ENCODE measurements at regions not wholly inside any gene's neighbourhood (a gene's known extent, or its start where the extent isn't known, plus 50 kb on each side); places are given as distances from the start of the nearest gene placed in this dataset.

DNA sequence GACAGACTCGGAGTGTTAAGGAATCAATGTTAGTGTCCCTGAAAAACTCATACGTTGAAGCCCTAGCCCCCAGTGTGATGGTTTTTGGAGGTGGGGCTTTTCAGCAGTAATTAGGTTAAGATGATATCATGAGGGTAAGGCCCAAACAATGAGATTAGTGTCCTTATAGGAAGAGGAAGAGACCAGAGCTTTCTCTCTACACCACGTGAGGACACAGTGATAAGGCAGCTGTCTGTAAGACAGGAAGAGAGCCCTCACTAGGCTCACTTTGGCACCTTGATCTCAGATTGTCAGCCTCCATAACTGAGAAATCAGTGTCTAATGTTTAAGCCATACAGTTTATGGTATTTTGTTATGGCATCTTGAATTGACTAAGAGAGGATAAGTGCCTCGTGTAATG, 403.2 kb downstream of the NPIPA7 start:
- POLR2A ChIA-PET (ENCODE audit: partially characterized antibody), result no interaction called here
- 95% methylated on average over 4 of the region's 4 CpGs; no CpG with 5 or more reads in 1 of the 2 experiments for WGBS, 2 experiments (ENCODE audit: extremely low coverage in 1 of 2, insufficient coverage in 1 of 2, insufficient read length in 1 of 2, insufficient replicate concordance in 2 of 2, low coverage in 1 of 2, low lambda C conversion rate in 2 of 2, missing lambda C conversion rate in 1 of 2)
- no peak for FAIRE-seq
- TF ChIP-seq SUZ12 (IDR thresholded peaks at IDR 0.05; ENCODE audit: low read length) (no peak), KDM5A (IDR thresholded peaks at IDR 0.05; ENCODE audit: low read length) (no peak), CHD1 (IDR thresholded peaks at IDR 0.05; ENCODE audit: low read depth, low read length) (no peak), EGR1 (IDR thresholded peaks at IDR 0.05; ENCODE audit: borderline replicate concordance, low read depth, low read length) (no peak), CEBPB (IDR thresholded peaks at IDR 0.05; ENCODE audit: low read depth, low read length) (no peak), POLR2A (IDR thresholded peaks at IDR 0.05; ENCODE audit: control extremely low read depth in 1 of 2, low read depth in 2 of 2, low read length in 2 of 2) (no peak), BCL11A (IDR thresholded peaks at IDR 0.05; ENCODE audit: low read depth in 2 of 2, low read length in 2 of 2) (no peak), RFX5 (IDR thresholded peaks at IDR 0.05; ENCODE audit: borderline replicate concordance, low read depth, low read length) (no peak), NRF1 (IDR thresholded peaks at IDR 0.05; ENCODE audit: low read depth, low read length) (no peak), KDM4A (IDR thresholded peaks at IDR 0.05; ENCODE audit: low read depth, low read length, severe bottlenecking) (no peak), SP4 (IDR thresholded peaks at IDR 0.05; ENCODE audit: low read length) (no peak), TAF1 (IDR thresholded peaks at IDR 0.05; ENCODE audit: low read depth, low read length) (no peak), BACH1 (IDR thresholded peaks at IDR 0.05; ENCODE audit: low read length) (no peak), FOSL1 (IDR thresholded peaks at IDR 0.05; ENCODE audit: insufficient read depth, low read depth, low read length) (no peak), TCF12 (IDR thresholded peaks at IDR 0.05; ENCODE audit: low read depth, low read length) (no peak), CTBP2 (IDR thresholded peaks at IDR 0.05; ENCODE audit: borderline replicate concordance, insufficient read depth, insufficient read length, low read length) (no peak)
- TF ChIP-seq, protein P1, sequence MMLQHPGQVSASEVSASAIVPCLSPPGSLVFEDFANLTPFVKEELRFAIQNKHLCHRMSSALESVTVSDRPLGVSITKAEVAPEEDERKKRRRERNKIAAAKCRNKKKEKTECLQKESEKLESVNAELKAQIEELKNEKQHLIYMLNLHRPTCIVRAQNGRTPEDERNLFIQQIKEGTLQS (IDR thresholded peaks at IDR 0.05; ENCODE audit: insufficient read depth, low read depth, low read length), result no peak

More for the DNA sequence above, 403.2 kb downstream of the NPIPA7 start:
- Histone ChIP-seq H3K9me3 (ENCODE audit: insufficient read depth in 2 of 2, low read depth in 1 of 2, low read length in 1 of 2) (no peaks in the 10 kb centered on the region), H3K23me2 (ENCODE audit: low read depth, low read length) (no peaks in the 10 kb centered on the region), H4K8ac (ENCODE audit: extremely low read depth, insufficient read depth, low read length) (no peak overlapping the region), H3K4me3 (ENCODE audit: extremely low read depth in 1 of 4, insufficient read depth in 2 of 4, low read depth in 3 of 4, low read length in 4 of 4) (no peak overlapping the region), H3K79me2 (ENCODE audit: control insufficient read depth in 1 of 2, insufficient read depth in 2 of 2, low read length in 2 of 2) (no peaks in the 10 kb centered on the region), H3K79me1 (ENCODE audit: low read depth, low read length) (no peaks in the 10 kb centered on the region), H2BK120ac (replicated peaks; ENCODE audit: low read depth, low read length) (peak overlapping the region; percentile 30), H2BK12ac (ENCODE audit: low read depth, low read length) (no peak overlapping the region), H3K4me2 (ENCODE audit: insufficient read depth in 1 of 2, low read depth in 2 of 2, low read length in 2 of 2) (no peak overlapping the region), H3K4me1 (replicated peaks in 1 of 4; ENCODE audit: control insufficient read depth in 3 of 4, insufficient read depth in 4 of 4, low read length in 3 of 4) (peaks cover 4 to 9% (median 9%) of the 10 kb centered on the region in 4 experiments; a peak in 6 of 7 replicates), H3K18ac (ENCODE audit: extremely low read depth, low read length) (no peak overlapping the region), H2BK5ac (ENCODE audit: low read depth, low read length) (no peak overlapping the region), H3K27me3 (replicated peaks in 1 of 4; ENCODE audit: control insufficient read depth in 3 of 4, extremely low read depth in 1 of 4, insufficient read depth in 3 of 4, low read length in 3 of 4) (no peaks in the 10 kb centered on the region), H3K14ac (ENCODE audit: insufficient read length) (no peak overlapping the region), H4K5ac (ENCODE audit: insufficient read length, low read depth, low read length) (no peak overlapping the region), H2BK20ac (ENCODE audit: low read length) (no peak overlapping the region), H3K9ac (replicated peaks in 1 of 4; ENCODE audit: extremely low read depth in 1 of 4, low read depth in 3 of 4, low read length in 3 of 4) (no peak overlapping the region), H3K56ac (replicated peaks; ENCODE audit: insufficient read length, low read depth, low read length) (no peak overlapping the region), H3K36me3 (ENCODE audit: control insufficient read depth in 2 of 4, insufficient read depth in 4 of 4, low read length in 3 of 4) (no peaks in the 10 kb centered on the region), H3K23ac (ENCODE audit: insufficient read length) (no peak overlapping the region), H2BK15ac (ENCODE audit: low read length) (no peak overlapping the region), H2AK5ac (ENCODE audit: low read depth, low read length) (no peak overlapping the region), H2AFZ (ENCODE audit: low read length) (no peak overlapping the region), H3K27ac (ENCODE audit: low read depth, low read length) (no peak overlapping the region), H3K4ac (replicated peaks; ENCODE audit: insufficient read length, low read depth, low read length) (no peak overlapping the region), H4K20me1 (replicated peaks in 1 of 2; ENCODE audit: control insufficient read depth in 1 of 2, insufficient read depth in 2 of 2, low read length in 2 of 2) (no peaks in the 10 kb centered on the region), H4K91ac (replicated peaks; ENCODE audit: insufficient read length, low read length) (no peak overlapping the region)
- CTCF ChIA-PET (ENCODE audit: partially characterized antibody), result no interaction called here
- DNase-seq (ENCODE audit: low read depth in 1 of 2, low spot score in 2 of 2), result no peak

Measured in H1 (cell line).